ENCODE measurements at regions not wholly inside any gene's neighbourhood (a gene's known extent, or its start where the extent isn't known, plus 50 kb on each side); places are given as distances from the start of the nearest gene placed in this dataset.

GRCh38 chr1:239779962-239780361 is 311.7 kb upstream of the FMN2 start:
- Histone ChIP-seq H3K36me3 (ENCODE audit: control insufficient read depth, insufficient read depth, low read length) (no peaks in the 10 kb centered on the region), H3K9me3 (ENCODE audit: control insufficient read depth, insufficient read depth, low read length) (no peaks in the 10 kb centered on the region), H3K4me1 (ENCODE audit: control insufficient read depth, insufficient read depth, low read length) (no peaks in the 10 kb centered on the region), H3K27ac (ENCODE audit: low read depth, low read length) (no peak overlapping the region), H3K9ac (ENCODE audit: low read depth, low read length) (no peak overlapping the region), H3K27me3 (ENCODE audit: control insufficient read depth, insufficient read depth, low read length) (no peaks in the 10 kb centered on the region), H3K4me3 (ENCODE audit: low read depth, low read length) (no peak overlapping the region)

- Histone ChIP-seq H3K9ac (ENCODE audit: low read depth, low read length) (no peak overlapping the region), H3K4me1 (ENCODE audit: control insufficient read depth, insufficient read depth, low read length) (peaks cover 9% of the 10 kb centered on the region), H3K27ac (ENCODE audit: low read depth, low read length) (no peak overlapping the region), H3K27me3 (ENCODE audit: control insufficient read depth, insufficient read depth, low read length) (no peaks in the 10 kb centered on the region), H3K4me3 (ENCODE audit: low read depth, low read length) (no peak overlapping the region), H3K9me3 (ENCODE audit: control insufficient read depth, insufficient read depth, low read length) (no peaks in the 10 kb centered on the region; the same call in 1 of the 2 replicates), H3K36me3 (ENCODE audit: control insufficient read depth, insufficient read depth, low read length) (no peaks in the 10 kb centered on the region)
Observed at GRCh38 chr1:239784896-239785295, 306.8 kb upstream of the FMN2 start.

GRCh38 chr1:239785576-239785975 is 306.1 kb upstream of the FMN2 start:
- H3K27ac ChIP-seq (ENCODE audit: low read depth, low read length): no peak overlapping the region
- H3K9ac ChIP-seq (ENCODE audit: low read depth, low read length): no peak overlapping the region
- H3K4me3 ChIP-seq (ENCODE audit: low read depth, low read length): no peak overlapping the region
- H3K9me3 ChIP-seq (ENCODE audit: control insufficient read depth, insufficient read depth, low read length): no peaks in the 10 kb centered on the region; the same call in 1 of the 2 replicates
- no peaks in the 10 kb centered on the region for H3K27me3 ChIP-seq (ENCODE audit: control insufficient read depth, insufficient read depth, low read length)
- H3K4me1 ChIP-seq (ENCODE audit: control insufficient read depth, insufficient read depth, low read length): peaks cover 9% of the 10 kb centered on the region
- no peaks in the 10 kb centered on the region for H3K36me3 ChIP-seq (ENCODE audit: control insufficient read depth, insufficient read depth, low read length)

GRCh38 chr1:239786464-239786863 is 305.2 kb upstream of the FMN2 start:
- H3K27ac ChIP-seq (ENCODE audit: low read depth, low read length): no peak overlapping the region
- H3K36me3 ChIP-seq (ENCODE audit: control insufficient read depth, insufficient read depth, low read length): no peaks in the 10 kb centered on the region
- H3K4me1 ChIP-seq (ENCODE audit: control insufficient read depth, insufficient read depth, low read length): peaks cover 9% of the 10 kb centered on the region
- H3K9me3 ChIP-seq (ENCODE audit: control insufficient read depth, insufficient read depth, low read length): no peaks in the 10 kb centered on the region; the same call in 1 of the 2 replicates
- no peak overlapping the region for H3K9ac ChIP-seq (ENCODE audit: low read depth, low read length)
- H3K4me3 ChIP-seq (ENCODE audit: low read depth, low read length): no peak overlapping the region
- no peaks in the 10 kb centered on the region for H3K27me3 ChIP-seq (ENCODE audit: control insufficient read depth, insufficient read depth, low read length)

GRCh38 chr1:239792157-239792556 is 299.5 kb upstream of the FMN2 start:
- no peak overlapping the region for H3K27ac ChIP-seq (ENCODE audit: low read depth, low read length)
- H3K4me1 ChIP-seq (ENCODE audit: control insufficient read depth, insufficient read depth, low read length): no peaks in the 10 kb centered on the region; the same call in 1 of the 2 replicates
- H3K9ac ChIP-seq (ENCODE audit: low read depth, low read length): no peak overlapping the region
- no peak overlapping the region for H3K4me3 ChIP-seq (ENCODE audit: low read depth, low read length)
- H3K27me3 ChIP-seq (ENCODE audit: control insufficient read depth, insufficient read depth, low read length): no peaks in the 10 kb centered on the region
- H3K9me3 ChIP-seq (ENCODE audit: control insufficient read depth, insufficient read depth, low read length): no peaks in the 10 kb centered on the region; the same call in 1 of the 2 replicates
- no peaks in the 10 kb centered on the region for H3K36me3 ChIP-seq (ENCODE audit: control insufficient read depth, insufficient read depth, low read length)

- no peak overlapping the region for H3K27ac ChIP-seq (ENCODE audit: low read depth, low read length)
- no peak overlapping the region for H3K4me3 ChIP-seq (ENCODE audit: low read depth, low read length)
- H3K9ac ChIP-seq (ENCODE audit: low read depth, low read length): no peak overlapping the region
- H3K36me3 ChIP-seq (ENCODE audit: control insufficient read depth, insufficient read depth, low read length): no peaks in the 10 kb centered on the region
- H3K4me1 ChIP-seq (ENCODE audit: control insufficient read depth, insufficient read depth, low read length): no peaks in the 10 kb centered on the region
- H3K9me3 ChIP-seq (ENCODE audit: control insufficient read depth, insufficient read depth, low read length): no peaks in the 10 kb centered on the region
- no peaks in the 10 kb centered on the region for H3K27me3 ChIP-seq (ENCODE audit: control insufficient read depth, insufficient read depth, low read length)
Observed at GRCh38 chr1:239795304-239795703, 296.4 kb upstream of the FMN2 start.

GRCh38 chr1:239799617-239800016 is 292.1 kb upstream of the FMN2 start:
- no peaks in the 10 kb centered on the region for H3K36me3 ChIP-seq (ENCODE audit: control insufficient read depth, insufficient read depth, low read length)
- H3K9ac ChIP-seq (ENCODE audit: low read depth, low read length): no peak overlapping the region
- no peaks in the 10 kb centered on the region for H3K27me3 ChIP-seq (ENCODE audit: control insufficient read depth, insufficient read depth, low read length)
- H3K4me3 ChIP-seq (ENCODE audit: low read depth, low read length): no peak overlapping the region
- no peak overlapping the region for H3K27ac ChIP-seq (ENCODE audit: low read depth, low read length)
- no peaks in the 10 kb centered on the region for H3K9me3 ChIP-seq (ENCODE audit: control insufficient read depth, insufficient read depth, low read length)
- H3K4me1 ChIP-seq (ENCODE audit: control insufficient read depth, insufficient read depth, low read length): no peaks in the 10 kb centered on the region

- Histone ChIP-seq H3K4me1 (ENCODE audit: control insufficient read depth, insufficient read depth, low read length) (no peaks in the 10 kb centered on the region), H3K9ac (ENCODE audit: low read depth, low read length) (no peak overlapping the region), H3K9me3 (ENCODE audit: control insufficient read depth, insufficient read depth, low read length) (no peaks in the 10 kb centered on the region), H3K36me3 (ENCODE audit: control insufficient read depth, insufficient read depth, low read length) (no peaks in the 10 kb centered on the region), H3K27me3 (ENCODE audit: control insufficient read depth, insufficient read depth, low read length) (no peaks in the 10 kb centered on the region), H3K4me3 (ENCODE audit: low read depth, low read length) (no peak overlapping the region), H3K27ac (ENCODE audit: low read depth, low read length) (no peak overlapping the region)
Observed at GRCh38 chr1:239800861-239801260, 290.8 kb upstream of the FMN2 start.

GRCh38 chr1:239802275-239802674 is 289.4 kb upstream of the FMN2 start:
- H3K4me1 ChIP-seq (ENCODE audit: control insufficient read depth, insufficient read depth, low read length): peaks cover 9% of the 10 kb centered on the region
- no peak overlapping the region for H3K9ac ChIP-seq (ENCODE audit: low read depth, low read length)
- no peak overlapping the region for H3K4me3 ChIP-seq (ENCODE audit: low read depth, low read length)
- no peaks in the 10 kb centered on the region for H3K27me3 ChIP-seq (ENCODE audit: control insufficient read depth, insufficient read depth, low read length)
- H3K27ac ChIP-seq (ENCODE audit: low read depth, low read length): no peak overlapping the region
- no peaks in the 10 kb centered on the region for H3K36me3 ChIP-seq (ENCODE audit: control insufficient read depth, insufficient read depth, low read length)
- H3K9me3 ChIP-seq (ENCODE audit: control insufficient read depth, insufficient read depth, low read length): no peaks in the 10 kb centered on the region

- Histone ChIP-seq H3K9me3 (ENCODE audit: control insufficient read depth, insufficient read depth, low read length) (no peaks in the 10 kb centered on the region), H3K9ac (ENCODE audit: low read depth, low read length) (no peak overlapping the region), H3K27ac (ENCODE audit: low read depth, low read length) (no peak overlapping the region), H3K36me3 (ENCODE audit: control insufficient read depth, insufficient read depth, low read length) (no peaks in the 10 kb centered on the region), H3K4me1 (ENCODE audit: control insufficient read depth, insufficient read depth, low read length) (peaks cover 12% of the 10 kb centered on the region), H3K27me3 (ENCODE audit: control insufficient read depth, insufficient read depth, low read length) (no peaks in the 10 kb centered on the region), H3K4me3 (ENCODE audit: low read depth, low read length) (no peak overlapping the region)
Observed at GRCh38 chr1:239803781-239804180, 287.9 kb upstream of the FMN2 start.

GRCh38 chr1:239804266-239804665 is 287.4 kb upstream of the FMN2 start:
- H3K27ac ChIP-seq (ENCODE audit: low read depth, low read length): no peak overlapping the region
- no peak overlapping the region for H3K9ac ChIP-seq (ENCODE audit: low read depth, low read length)
- no peaks in the 10 kb centered on the region for H3K36me3 ChIP-seq (ENCODE audit: control insufficient read depth, insufficient read depth, low read length)
- H3K4me3 ChIP-seq (ENCODE audit: low read depth, low read length): no peak overlapping the region
- H3K9me3 ChIP-seq (ENCODE audit: control insufficient read depth, insufficient read depth, low read length): no peaks in the 10 kb centered on the region
- no peaks in the 10 kb centered on the region for H3K27me3 ChIP-seq (ENCODE audit: control insufficient read depth, insufficient read depth, low read length)
- H3K4me1 ChIP-seq (ENCODE audit: control insufficient read depth, insufficient read depth, low read length): peaks cover 12% of the 10 kb centered on the region

- Histone ChIP-seq H3K4me3 (ENCODE audit: low read depth, low read length) (no peak overlapping the region), H3K27ac (ENCODE audit: low read depth, low read length) (no peak overlapping the region), H3K27me3 (ENCODE audit: control insufficient read depth, insufficient read depth, low read length) (no peaks in the 10 kb centered on the region), H3K9me3 (ENCODE audit: control insufficient read depth, insufficient read depth, low read length) (no peaks in the 10 kb centered on the region), H3K9ac (ENCODE audit: low read depth, low read length) (no peak overlapping the region), H3K4me1 (ENCODE audit: control insufficient read depth, insufficient read depth, low read length) (peaks cover 17% of the 10 kb centered on the region), H3K36me3 (ENCODE audit: control insufficient read depth, insufficient read depth, low read length) (no peaks in the 10 kb centered on the region)
Observed at GRCh38 chr1:239805042-239805441, 286.6 kb upstream of the FMN2 start.

Measured in HUES48 (cell line).